GM21825 (cell line): ENCODE measurements at regions not wholly inside any gene's neighbourhood (a gene's known extent, or its start where the extent isn't known, plus 50 kb on each side); places are given as distances from the start of the nearest gene placed in this dataset.
"Not testable (repeated sequence)": the region's sequence is repeated elsewhere in the genome, so short reads cannot be mapped to it uniquely, and the experiment has no call there.

Experiments
- ATAC-seq: cut with Tn5 transposase; IDR thresholded peaks from one replicate; pipeline ENCODE4 v1.9.1; 2021; ENCODE audit warnings: mild to moderate bottlenecking, moderate library complexity; ENCODE audit not compliant: unreplicated experiment

DNA sequence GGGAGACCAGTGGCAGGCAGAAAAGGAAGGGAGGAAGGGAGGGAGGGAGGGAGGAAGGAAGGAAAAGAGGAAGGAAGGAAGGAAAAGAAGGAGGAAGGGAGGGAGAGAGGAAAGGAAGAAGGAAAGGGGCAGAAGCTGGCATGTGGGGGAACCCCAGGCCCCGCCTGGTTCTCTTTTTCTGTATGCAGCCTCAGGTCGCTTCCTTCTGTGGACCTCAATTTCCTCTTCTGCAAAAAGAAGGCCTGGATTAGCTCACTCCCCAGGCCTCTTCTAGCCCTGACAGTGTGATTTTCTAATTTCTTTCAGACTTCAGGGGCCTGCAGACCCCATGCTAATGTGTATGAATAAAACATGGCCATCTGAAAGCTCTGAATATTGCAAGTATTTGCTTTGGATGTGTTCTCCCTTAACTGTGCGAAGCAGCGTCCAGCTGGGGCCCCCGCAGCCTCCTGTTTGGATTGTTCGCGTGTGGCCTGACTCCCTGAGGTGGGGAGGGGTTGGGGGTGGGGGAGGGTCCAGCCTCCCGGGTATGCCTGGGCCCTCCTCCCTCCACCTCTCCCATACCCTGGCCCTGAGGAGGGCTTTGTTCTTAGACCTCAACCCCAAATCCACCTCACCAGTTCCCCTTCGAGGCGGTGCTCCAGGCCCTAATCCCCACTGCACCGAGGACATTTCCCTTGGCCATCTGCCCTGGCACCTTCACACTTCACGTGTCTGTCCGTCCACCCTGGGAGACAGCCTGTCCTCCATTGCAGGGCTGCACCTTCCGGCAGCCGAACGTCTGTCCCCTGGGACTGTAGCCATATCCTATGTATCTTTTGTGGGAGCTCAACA, 199.9 kb upstream of the ATP6AP2 start:
- no peak for ATAC-seq

DNA sequence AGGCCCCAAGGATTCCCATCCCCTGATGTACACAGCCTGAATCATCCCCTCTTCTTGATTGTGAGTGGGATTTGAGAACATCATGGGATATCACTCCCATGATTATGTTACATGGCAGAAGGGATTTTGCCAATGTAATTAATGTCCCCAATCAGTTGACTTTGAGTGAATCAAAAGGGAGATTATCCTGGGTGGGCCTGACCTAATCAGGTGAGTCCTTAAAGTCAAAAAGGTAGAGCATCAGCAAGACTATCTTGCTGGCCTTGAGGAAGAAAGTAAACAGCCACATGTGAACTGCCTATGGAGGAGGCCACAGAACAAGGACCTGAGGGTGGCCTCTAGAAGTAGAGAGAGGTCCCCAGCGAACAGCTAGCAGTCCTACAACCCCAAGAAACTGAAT, 203.1 kb upstream of the ATP6AP2 start:
- no peak for ATAC-seq

DNA sequence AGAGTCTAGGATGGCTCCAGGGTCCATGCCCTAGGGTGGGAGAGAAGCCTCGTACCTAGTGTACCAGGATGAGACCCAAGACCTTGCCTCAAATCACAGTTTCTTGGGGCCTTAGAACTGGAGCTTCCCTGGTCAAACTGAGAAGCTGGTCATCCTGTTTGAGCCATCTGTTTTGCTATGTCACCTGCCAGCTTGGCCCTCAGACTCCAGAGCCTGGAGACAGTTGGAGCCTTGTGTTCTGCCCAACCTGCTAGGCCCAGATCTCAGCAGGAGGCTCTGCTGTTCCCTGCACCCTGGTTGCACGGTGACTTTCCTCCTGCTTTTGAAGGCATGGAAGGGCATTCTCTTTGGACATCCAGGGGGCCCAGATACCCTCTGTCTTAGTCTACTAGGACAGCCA, 206.3 kb upstream of the ATP6AP2 start:
- ATAC-seq, result no peak

DNA sequence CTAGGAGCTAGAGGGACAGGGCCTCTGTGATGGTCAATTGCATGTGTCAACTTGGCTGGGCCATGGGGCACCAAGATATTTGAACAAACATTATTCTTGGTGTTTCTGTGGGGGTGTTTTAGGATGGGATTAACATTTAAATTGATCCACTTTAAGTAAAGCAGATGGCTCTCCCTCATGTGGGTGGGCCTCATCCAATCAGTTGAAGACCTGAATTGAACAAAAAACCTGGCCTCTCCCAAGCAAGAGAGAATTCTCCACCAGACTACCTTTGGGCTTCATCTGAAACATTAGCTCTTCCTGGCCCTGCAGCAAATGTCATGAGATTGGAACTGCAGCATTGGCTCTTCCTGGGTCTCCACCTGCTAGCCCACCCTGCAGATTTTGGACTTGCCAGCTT, 207.1 kb upstream of the ATP6AP2 start:
- no peak for ATAC-seq

DNA sequence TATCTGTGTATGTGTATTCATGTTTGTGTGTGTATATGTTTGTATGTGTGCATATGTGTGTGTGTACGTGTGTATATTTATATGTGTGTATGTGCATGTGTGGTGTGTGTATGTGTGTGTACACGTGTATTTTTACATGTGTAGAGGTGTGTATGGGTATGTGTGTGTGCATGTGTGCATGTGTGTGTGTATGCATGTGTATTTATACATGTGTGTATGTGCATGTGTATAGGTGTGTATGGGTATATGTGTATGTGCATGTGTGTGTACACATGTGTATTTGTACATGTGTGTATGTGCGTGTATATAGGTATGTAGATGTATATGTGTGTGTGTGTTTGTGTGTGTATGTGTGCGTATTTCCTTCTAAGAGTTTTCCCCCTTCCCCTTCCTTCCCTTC, 207.7 kb upstream of the ATP6AP2 start:
- no peak for ATAC-seq

DNA sequence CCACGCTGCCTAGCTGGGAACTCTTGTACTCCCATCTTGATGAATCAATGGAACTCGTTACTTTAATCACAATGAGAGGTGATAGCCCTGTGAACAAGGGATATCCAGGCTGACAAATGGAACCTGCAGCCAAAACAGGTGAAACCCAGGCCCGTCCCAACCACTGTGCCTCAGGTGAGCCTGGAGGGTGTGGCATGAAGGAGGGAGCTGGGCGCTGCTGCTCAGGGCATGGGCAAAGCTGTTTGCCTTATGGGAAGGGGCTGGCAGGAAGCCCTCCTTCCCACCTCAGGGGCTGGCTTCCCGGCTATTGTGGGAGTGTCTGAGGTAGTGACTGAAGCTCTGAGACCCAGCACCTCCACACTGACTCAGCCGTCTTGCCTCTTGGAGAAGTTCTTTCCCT, 209.4 kb upstream of the ATP6AP2 start:
- ATAC-seq, result no peak

DNA sequence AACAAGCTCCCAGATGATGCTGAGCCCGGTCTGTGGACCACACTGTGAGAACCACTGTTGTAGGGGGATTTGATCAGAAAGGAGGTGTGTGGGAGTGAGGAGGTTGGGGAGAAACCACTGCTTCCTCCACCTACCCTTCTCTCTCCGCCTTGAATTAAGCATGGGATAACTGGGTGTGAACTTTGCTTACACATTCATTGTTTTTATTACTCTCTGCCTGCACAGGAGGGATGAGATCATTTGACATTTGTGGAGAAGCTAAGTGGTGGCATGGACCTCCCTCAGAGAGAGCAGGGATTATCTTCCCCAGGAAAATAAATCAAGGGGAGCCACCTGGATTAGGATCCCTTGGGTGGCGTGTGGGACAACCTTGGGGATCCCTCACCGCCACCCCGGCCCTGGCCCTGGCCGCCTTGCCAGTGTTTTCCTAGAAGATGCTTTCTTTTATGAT, 212.1 kb upstream of the ATP6AP2 start:
- ATAC-seq, result no peak

DNA sequence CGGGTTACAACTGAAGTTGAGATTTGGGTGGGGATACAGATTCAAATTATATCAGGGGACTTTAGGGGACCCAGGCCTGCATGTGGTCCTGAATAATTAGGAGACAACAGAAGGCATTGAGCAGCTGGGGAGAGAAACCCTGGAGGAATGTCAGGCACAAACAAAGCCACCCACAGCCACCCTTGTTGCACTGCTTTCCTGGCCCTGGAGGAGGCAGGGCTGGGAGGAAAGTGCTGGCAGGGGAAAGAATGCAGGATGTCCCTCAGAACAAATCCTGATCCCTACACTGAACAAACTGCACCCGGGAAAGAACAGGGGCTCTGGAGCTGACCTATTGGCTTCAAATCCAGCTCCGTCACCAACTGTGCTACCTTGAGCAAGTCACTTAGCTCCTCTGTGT, 214.1 kb upstream of the ATP6AP2 start:
- no peak for ATAC-seq

DNA sequence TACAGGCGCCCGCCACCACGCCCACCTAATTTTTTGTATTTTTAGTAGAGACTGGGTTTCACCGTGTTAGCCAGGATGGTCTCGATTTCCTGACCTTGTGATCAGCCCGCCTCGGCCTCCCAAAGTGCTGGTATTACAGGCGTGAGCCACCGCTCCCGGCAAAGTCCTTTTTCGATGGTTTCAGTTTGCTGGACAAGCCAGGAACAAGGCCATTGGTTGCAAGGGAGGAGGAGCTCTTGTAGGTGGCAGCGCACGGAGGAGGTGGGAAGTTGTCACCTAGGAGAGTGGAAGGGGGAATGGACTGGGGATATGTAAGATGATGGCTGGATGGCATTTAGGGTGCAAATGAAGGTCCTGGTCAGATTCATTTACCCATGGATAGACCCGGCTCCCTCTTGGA, 218.5 kb upstream of the ATP6AP2 start:
- ATAC-seq, result not testable (repeated sequence)

DNA sequence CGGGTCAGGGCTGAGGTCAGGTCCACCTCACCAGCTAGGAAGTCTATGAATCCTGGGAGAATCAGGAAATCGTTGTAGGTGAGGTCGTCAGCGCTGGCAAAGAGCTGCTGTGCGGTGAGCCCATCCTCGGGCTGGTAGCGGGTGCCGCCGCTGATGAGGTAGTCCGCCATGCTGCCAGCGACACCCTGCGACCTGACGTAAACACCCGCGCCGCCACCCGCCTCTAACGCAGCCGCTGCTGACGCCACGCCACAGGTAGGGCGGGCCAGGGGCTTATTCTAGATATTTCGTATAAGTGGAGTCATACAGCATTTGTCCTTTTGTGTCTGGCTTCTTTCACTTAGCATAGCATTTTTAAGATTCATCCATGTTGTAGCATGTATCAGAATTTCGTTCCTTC, 220.2 kb upstream of the ATP6AP2 start:
- ATAC-seq, result no peak

DNA sequence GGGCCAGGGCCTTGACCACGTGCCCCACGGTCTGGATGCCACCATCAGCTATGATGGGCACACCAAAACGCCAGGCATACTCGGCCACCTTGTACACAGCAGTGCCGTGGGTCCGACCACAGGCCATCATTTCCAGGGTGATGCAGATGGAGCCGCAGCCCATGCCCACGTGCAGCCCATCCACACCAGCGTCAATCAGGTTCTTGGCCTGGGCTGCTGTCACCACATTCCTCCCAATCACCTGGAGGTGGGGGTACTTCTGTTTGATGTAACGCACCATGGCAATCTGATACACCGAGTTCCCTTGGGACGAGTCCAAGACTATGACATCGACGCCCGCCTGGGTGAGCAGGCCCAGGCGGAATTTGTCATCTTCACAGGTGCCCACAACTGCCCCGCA, 221.2 kb upstream of the ATP6AP2 start:
- no peak for ATAC-seq

DNA sequence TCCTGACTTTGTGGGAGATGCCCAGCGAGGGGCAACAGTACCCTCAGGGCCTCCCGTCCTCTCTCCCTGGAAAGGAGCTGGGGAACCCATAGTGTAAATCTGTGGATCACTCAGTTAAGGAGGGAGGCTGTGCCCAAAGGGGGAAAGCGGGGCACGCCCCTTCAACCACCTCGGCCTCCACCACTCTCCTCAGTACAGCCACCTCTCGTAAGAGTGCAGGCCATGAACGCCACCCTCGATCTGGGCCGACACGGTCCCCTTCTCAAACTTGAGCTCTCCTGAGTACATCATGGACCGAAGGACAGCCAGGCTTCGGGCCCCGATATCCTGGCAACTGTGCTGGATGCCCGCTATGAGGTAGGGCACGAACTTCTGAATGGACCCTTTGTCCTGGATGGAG, 221.8 kb upstream of the ATP6AP2 start:
- no peak for ATAC-seq

DNA sequence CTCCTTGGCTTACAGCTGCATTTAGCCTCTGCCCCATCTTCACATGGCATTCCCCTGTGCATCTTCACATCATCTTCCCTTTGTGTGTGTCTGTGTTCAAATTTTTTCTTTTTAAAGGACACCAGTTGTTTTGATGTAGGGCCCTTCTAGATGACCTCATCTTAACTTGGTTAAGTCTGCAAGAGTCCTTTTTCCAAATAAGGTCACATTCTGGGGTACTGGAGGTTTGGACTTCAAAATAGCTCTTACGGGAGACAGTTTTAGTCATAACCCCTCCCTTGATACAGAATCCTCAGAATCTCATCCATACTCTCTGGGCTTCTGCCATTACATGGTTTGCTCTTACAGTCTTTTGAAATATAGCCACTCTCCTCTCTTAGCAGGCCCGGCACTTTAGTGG, 231.5 kb upstream of the ATP6AP2 start:
- ATAC-seq, result no peak

DNA sequence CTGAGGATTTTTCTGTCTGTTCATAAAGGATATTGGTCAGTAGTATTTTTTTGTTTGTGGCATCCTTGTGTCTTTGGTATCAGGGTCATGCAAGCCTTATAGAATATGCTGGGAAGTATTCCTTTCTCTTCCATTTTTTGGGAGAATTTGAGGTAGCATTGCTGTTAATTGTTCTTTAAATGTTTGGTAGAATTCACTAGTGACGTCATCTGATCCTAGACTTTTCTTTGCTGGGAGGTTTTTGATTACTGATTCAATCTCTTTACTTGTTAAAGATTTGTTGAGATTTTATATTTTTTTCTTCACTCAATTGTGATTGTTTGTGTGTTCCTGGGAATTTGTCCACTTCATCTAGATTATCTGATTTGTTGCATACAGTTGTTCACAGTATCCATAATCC, 234.4 kb upstream of the ATP6AP2 start:
- no peak for ATAC-seq

DNA sequence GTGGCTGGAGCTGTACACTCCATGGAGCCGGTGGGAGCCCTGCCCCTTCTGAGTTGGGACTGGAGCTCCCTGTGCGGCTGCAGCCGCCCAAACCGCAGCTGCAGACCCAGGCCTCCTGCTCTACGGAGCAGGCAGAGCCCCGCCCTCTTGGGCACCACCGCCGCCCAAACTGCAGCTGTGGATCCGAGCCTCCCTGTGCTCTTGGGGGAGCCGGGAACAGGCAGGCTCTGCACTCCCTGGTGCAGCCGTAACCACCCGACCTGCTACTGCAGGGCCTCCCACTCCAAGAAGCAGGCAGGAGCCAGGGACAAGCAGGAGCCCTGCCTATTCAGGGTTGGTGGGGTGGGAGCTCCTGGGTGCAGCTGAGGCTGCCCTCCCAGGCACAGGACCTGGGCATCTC, 237.5 kb upstream of the ATP6AP2 start:
- ATAC-seq, result no peak

DNA sequence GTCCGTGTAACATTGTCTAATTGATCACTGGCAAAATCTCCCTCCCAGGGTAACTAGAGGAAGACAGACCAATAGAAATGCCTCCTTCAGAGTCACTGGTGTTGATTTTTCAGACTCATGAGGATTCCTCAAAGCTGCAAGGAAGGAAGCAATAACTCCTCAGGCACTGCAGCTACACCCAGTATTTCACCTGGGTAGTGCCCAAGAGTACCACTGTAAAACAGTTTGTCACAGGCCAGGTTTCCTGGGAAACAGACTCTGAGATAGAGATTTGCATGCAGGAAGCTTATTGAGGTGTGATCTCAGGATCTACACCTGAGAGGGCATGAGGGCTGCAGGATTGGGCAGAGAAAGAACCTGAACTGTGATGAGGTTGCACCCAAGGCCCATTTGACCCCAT, 240.7 kb upstream of the ATP6AP2 start:
- ATAC-seq, result no peak

DNA sequence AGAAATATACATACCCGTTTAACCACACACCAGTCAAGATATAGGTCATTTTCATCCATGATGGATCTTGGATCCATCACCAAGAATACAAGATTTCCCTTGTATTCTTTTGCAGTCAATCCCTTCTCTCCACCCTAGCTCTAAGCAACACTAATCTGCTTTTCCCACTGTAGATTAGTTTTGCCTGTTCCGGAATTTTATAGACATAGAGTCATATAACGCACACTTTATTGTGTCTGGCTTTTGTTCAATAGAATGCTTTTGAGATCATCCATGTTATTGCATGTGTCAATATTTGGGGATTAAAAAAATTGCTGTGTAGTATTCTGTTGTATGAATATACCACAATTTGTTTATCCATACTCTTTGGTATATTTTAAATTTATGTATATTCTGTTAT, 235.6 kb upstream of the BCOR start:
- ATAC-seq, result no peak

DNA sequence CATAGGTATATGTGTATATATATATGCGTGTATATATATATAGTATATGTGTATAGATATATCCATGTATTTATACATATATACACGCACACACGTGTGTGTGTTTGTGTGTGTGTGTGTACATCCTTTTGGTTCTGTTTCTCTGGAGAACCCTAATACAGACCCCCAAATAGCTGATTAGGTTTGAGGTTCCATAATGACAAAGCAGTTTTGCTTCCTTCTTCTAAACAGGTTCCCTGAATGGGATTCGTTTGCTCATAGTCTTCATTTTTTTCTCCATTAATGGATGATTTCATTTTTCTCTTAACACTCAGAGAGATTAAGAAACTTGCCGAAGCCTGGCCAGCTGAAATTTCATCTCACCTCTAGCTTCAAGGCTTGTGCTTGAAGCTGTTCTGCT, 234.0 kb upstream of the BCOR start:
- no peak for ATAC-seq

DNA sequence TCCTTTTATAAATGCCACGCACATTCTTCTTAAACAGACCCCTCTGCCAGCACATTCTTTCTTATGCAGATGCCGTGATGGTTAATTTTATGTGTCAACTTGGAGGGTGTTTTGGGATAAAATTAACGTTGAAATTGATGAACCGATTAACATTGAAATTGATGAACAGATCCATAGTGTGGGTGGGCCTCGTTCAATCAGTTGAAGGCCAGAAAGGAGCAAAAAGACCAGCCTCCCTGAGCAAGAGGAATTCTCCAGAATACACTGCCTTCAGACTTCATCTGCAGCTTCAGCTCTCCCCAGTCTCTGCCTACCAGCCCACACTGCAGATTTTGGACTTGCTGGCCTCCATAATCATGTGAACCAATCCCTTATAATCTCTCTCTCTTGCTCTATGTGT, 233.6 kb upstream of the BCOR start:
- ATAC-seq, result no peak

DNA sequence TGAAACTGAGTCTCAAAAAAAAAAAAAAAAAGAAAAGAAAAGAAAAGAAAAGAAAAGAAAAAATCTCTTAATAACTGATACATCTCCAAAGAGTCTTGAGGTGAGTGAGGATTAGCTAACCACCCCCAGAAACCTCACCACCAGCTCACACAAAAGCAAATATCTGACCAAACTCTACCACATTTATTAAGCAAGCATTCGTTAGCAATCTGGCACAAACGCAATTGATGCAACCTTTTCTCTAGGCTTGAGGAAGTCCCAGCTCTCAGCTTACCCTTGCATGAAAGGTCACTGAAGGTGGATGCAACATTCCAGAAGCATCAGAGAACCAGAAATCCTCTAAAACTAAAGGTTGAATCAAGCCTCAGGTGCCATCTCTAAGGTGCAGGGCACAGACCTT, 231.9 kb upstream of the BCOR start:
- ATAC-seq, result no peak

DNA sequence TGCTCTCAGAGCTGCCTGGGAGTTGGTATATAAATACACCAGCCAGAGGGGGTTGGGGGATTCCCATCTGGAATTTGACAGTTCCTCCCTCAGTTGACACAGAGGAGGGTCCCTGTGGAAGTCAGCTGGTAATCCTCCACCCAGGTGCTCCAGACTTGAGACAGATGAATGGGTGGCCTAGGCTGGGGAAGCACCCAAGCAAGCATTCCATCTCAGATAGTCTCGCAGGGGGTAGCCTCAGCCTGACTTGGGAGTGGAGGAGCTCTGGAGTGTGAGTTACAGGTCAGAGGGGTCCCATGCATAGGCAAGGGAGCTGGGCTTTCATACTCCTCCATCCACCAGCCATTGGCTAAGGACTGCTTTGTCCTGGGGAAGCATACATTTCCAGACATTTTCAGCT, 229.3 kb upstream of the BCOR start:
- ATAC-seq, result no peak

DNA sequence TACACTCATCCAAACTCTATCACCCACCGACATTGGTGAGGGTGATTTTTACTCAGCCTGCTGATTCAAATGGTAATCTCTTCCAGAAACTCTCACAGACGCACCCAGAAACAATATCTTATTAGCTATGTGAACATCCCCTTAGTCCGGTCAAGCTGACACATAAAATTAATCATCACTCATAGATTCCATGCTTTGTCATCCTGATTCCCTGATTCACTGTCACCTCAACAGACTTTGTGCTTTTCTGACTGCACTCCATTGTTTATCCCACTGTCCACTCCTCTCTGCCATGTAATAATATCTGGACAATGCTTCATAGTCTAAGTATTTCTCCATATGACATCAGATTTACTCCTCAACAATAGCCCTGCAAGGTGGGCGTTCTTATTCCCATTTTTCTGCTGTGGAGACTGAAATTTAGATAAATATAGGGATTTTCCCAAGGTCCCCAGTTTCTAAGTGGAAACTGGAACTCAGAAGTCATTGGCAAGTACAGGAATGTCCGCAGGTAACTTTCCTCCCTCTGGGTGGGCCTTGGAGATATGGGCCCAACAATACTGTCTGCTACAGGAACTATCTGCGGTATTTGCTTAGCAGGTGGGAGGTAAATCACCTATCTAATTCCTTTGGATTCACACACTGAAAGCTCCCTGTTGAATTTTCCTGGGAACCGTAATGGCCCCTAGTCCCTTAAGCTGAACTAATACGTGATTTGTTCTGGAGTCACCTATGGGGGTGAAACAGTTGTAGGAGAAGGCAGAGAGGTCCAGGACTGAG, 228.6 kb upstream of the BCOR start:
- ATAC-seq, result no peak
